Stimulated activated naive CD4-positive, alpha-beta T cell treated with Interleukin-2 at 50 U/mL for 16 hours (primary cell): ENCODE measurements at regions not wholly inside any gene's neighbourhood (a gene's known extent, or its start where the extent isn't known, plus 50 kb on each side); places are given as distances from the start of the nearest gene placed in this dataset.

Source experiments
- DNase-seq: peaks from one replicate; lab custom pipeline; 2025; lab: John Stamatoyannopoulos, UW

- DNase-seq = no peak
These were observed 510.6 kb downstream of the CPS1 start for GRCh38 chr2:211067029-211067428.

- no peak for DNase-seq
These were observed 511.8 kb downstream of the CPS1 start for GRCh38 chr2:211068108-211068780.

- no peak for DNase-seq
These were observed 514.1 kb downstream of the CPS1 start for GRCh38 chr2:211070547-211070946.

- no peak for DNase-seq
These were observed 520.9 kb downstream of the CPS1 start for GRCh38 chr2:211077216-211077767.

GRCh38 chr2:211084352-211084751, 528.0 kb downstream of the CPS1 start:
- DNase-seq = no peak

GRCh38 chr2:211085056-211085680, 528.8 kb downstream of the CPS1 start:
- DNase-seq = no peak

GRCh38 chr2:211086049-211086448, 529.6 kb downstream of the CPS1 start:
- no peak for DNase-seq

GRCh38 chr2:211089127-211089526, 532.7 kb downstream of the CPS1 start:
- DNase-seq = no peak

GRCh38 chr2:211093743-211094303, 537.4 kb downstream of the CPS1 start:
- no peak for DNase-seq

GRCh38 chr2:211103989-211104388, 547.6 kb downstream of the CPS1 start:
- no peak for DNase-seq

GRCh38 chr2:211113334-211114175, 557.2 kb downstream of the CPS1 start:
- no peak for DNase-seq

GRCh38 chr2:211114826-211115455, 558.5 kb downstream of the CPS1 start:
- no peak for DNase-seq

- DNase-seq = no peak
These were observed 560.6 kb downstream of the CPS1 start for GRCh38 chr2:211117026-211117425.

- no peak for DNase-seq
These were observed 569.9 kb downstream of the CPS1 start for GRCh38 chr2:211126256-211126655.

- no peak for DNase-seq
These were observed 571.1 kb downstream of the CPS1 start for GRCh38 chr2:211127501-211127900.

- no peak for DNase-seq
These were observed 571.9 kb downstream of the CPS1 start for GRCh38 chr2:211128287-211128686.

- DNase-seq = no peak
These were observed 573.4 kb downstream of the CPS1 start for GRCh38 chr2:211129798-211130197.

GRCh38 chr2:211132046-211132445, 575.6 kb downstream of the CPS1 start:
- no peak for DNase-seq

- no peak for DNase-seq
These were observed 576.2 kb downstream of the CPS1 start for GRCh38 chr2:211132573-211132972.

- no peak for DNase-seq
These were observed 577.4 kb downstream of the CPS1 start for GRCh38 chr2:211133766-211134165.

- DNase-seq = no peak
These were observed 582.2 kb downstream of the CPS1 start for GRCh38 chr2:211138551-211138950.

GRCh38 chr2:211141646-211142045, 585.2 kb downstream of the CPS1 start:
- DNase-seq = no peak
